ENCODE measurements at regions not wholly inside any gene's neighbourhood (a gene's known extent, or its start where the extent isn't known, plus 50 kb on each side); places are given as distances from the start of the nearest gene placed in this dataset.

GRCh38 chr10:123521556-123521955 lies 144.6 kb upstream of the GPR26 start:
- TF ChIP-seq CTCF (conservative IDR thresholded peaks at IDR 0.05; ENCODE audit: low read depth, low read length), result no peak
- DNase-seq (ENCODE audit: low read depth), result no peak
- H3K4me3 ChIP-seq (ENCODE audit: low read depth, low read length), result no peak overlapping the region

GRCh38 chr10:123522702-123523312 lies 143.3 kb upstream of the GPR26 start:
- H3K4me3 ChIP-seq (ENCODE audit: low read depth, low read length), result no peak overlapping the region
- DNase-seq (ENCODE audit: low read depth), result no peak
- no peak for TF ChIP-seq CTCF (conservative IDR thresholded peaks at IDR 0.05; ENCODE audit: low read depth, low read length)

GRCh38 chr10:123523833-123524232 lies 142.3 kb upstream of the GPR26 start:
- H3K4me3 ChIP-seq (ENCODE audit: low read depth, low read length), result no peak overlapping the region
- no peak for TF ChIP-seq CTCF (conservative IDR thresholded peaks at IDR 0.05; ENCODE audit: low read depth, low read length)
- DNase-seq (ENCODE audit: low read depth), result no peak

GRCh38 chr10:123526356-123527064 lies 139.6 kb upstream of the GPR26 start:
- no peak overlapping the region for H3K4me3 ChIP-seq (ENCODE audit: low read depth, low read length)
- TF ChIP-seq CTCF (conservative IDR thresholded peaks at IDR 0.05; ENCODE audit: low read depth, low read length), result no peak
- DNase-seq (ENCODE audit: low read depth), result no peak

GRCh38 chr10:123527151-123527550 lies 139.0 kb upstream of the GPR26 start:
- no peak for DNase-seq (ENCODE audit: low read depth)
- TF ChIP-seq CTCF (conservative IDR thresholded peaks at IDR 0.05; ENCODE audit: low read depth, low read length), result no peak
- no peak overlapping the region for H3K4me3 ChIP-seq (ENCODE audit: low read depth, low read length)

- no peak for TF ChIP-seq CTCF (conservative IDR thresholded peaks at IDR 0.05; ENCODE audit: low read depth, low read length)
- no peak for DNase-seq (ENCODE audit: low read depth)
- H3K4me3 ChIP-seq (ENCODE audit: low read depth, low read length), result no peak overlapping the region
Observed at GRCh38 chr10:123529146-123529760, 136.9 kb upstream of the GPR26 start.
